ENCODE measurements at regions not wholly inside any gene's neighbourhood (a gene's known extent, or its start where the extent isn't known, plus 50 kb on each side); places are given as distances from the start of the nearest gene placed in this dataset.

- TF ChIP-seq, protein P1, sequence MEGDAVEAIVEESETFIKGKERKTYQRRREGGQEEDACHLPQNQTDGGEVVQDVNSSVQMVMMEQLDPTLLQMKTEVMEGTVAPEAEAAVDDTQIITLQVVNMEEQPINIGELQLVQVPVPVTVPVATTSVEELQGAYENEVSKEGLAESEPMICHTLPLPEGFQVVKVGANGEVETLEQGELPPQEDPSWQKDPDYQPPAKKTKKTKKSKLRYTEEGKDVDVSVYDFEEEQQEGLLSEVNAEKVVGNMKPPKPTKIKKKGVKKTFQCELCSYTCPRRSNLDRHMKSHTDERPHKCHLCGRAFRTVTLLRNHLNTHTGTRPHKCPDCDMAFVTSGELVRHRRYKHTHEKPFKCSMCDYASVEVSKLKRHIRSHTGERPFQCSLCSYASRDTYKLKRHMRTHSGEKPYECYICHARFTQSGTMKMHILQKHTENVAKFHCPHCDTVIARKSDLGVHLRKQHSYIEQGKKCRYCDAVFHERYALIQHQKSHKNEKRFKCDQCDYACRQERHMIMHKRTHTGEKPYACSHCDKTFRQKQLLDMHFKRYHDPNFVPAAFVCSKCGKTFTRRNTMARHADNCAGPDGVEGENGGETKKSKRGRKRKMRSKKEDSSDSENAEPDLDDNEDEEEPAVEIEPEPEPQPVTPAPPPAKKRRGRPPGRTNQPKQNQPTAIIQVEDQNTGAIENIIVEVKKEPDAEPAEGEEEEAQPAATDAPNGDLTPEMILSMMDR (IDR thresholded peaks at IDR 0.05; ENCODE audit: unreplicated experiment in 3 of 3) = no peak
- H3K27ac Mint-ChIP-seq = no peak overlapping the region
- H3K4me1 Mint-ChIP-seq = no peaks in the 10 kb centered on the region
- no peak overlapping the region for H3K4me3 Mint-ChIP-seq
- no peaks in the 10 kb centered on the region for H3K36me3 Mint-ChIP-seq (ENCODE audit: low read depth)
- H3K9me3 Mint-ChIP-seq = peaks cover 6% of the 10 kb centered on the region
- H3K27me3 Mint-ChIP-seq (ENCODE audit: low read depth) = peaks cover 19% of the 10 kb centered on the region
Observed at GRCh38 chr3:127471142-127471541, 119.4 kb downstream of the TPRA1 start.

DNA sequence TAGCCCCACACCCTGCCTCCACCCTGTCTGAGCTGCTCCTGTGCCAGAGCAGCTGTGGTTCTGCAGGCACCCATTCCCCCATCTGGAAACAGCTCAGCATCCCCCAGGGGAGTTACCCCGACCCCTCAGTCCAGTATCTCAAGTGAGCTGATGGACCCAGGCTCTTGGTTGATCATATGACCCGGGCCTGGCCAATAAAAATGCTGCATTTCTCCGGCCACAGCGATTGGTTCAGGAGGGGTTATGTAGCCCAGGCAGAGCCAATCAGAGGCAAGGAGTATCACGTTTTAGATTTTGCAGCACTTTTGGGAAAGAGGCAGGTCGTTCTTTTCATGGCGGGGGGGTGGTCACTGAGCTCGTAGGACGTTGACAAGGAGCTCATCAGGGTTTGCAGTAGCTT lies 120.8 kb downstream of the TPRA1 start:
- Mint-ChIP-seq H3K4me1 (no peaks in the 10 kb centered on the region), H3K27ac (no peak overlapping the region)
- TF ChIP-seq, protein P1 (IDR thresholded peaks at IDR 0.05; ENCODE audit: unreplicated experiment in 3 of 3) = no peak

GRCh38 chr3:127467391-127467790 lies 123.1 kb downstream of the TPRA1 start:
- Mint-ChIP-seq H3K27me3 (ENCODE audit: low read depth) (peaks cover 38% of the 10 kb centered on the region), H3K4me3 (no peak overlapping the region), H3K36me3 (ENCODE audit: low read depth) (no peaks in the 10 kb centered on the region), H3K9me3 (peaks cover 6% of the 10 kb centered on the region), H3K4me1 (no peaks in the 10 kb centered on the region), H3K27ac (no peak overlapping the region)
- TF ChIP-seq, protein P1 (IDR thresholded peaks at IDR 0.05; ENCODE audit: unreplicated experiment in 3 of 3) = no peak

More for the DNA sequence above, 120.8 kb downstream of the TPRA1 start:
- peaks cover 26% of the 10 kb centered on the region for H3K27me3 Mint-ChIP-seq (ENCODE audit: low read depth)
- peaks cover 6% of the 10 kb centered on the region for H3K9me3 Mint-ChIP-seq
- H3K36me3 Mint-ChIP-seq (ENCODE audit: low read depth) = no peaks in the 10 kb centered on the region
- H3K4me3 Mint-ChIP-seq = no peak overlapping the region

GRCh38 chr3:127464642-127465041 lies 125.9 kb downstream of the TPRA1 start:
- TF ChIP-seq, protein P1 (IDR thresholded peaks at IDR 0.05; ENCODE audit: unreplicated experiment in 3 of 3) = no peak
- peaks cover 56% of the 10 kb centered on the region for H3K27me3 Mint-ChIP-seq (ENCODE audit: low read depth)
- H3K36me3 Mint-ChIP-seq (ENCODE audit: low read depth) = no peaks in the 10 kb centered on the region
- H3K9me3 Mint-ChIP-seq = peaks cover 6% of the 10 kb centered on the region
- no peak overlapping the region for H3K27ac Mint-ChIP-seq
- H3K4me3 Mint-ChIP-seq = no peak overlapping the region
- no peaks in the 10 kb centered on the region for H3K4me1 Mint-ChIP-seq

DNA sequence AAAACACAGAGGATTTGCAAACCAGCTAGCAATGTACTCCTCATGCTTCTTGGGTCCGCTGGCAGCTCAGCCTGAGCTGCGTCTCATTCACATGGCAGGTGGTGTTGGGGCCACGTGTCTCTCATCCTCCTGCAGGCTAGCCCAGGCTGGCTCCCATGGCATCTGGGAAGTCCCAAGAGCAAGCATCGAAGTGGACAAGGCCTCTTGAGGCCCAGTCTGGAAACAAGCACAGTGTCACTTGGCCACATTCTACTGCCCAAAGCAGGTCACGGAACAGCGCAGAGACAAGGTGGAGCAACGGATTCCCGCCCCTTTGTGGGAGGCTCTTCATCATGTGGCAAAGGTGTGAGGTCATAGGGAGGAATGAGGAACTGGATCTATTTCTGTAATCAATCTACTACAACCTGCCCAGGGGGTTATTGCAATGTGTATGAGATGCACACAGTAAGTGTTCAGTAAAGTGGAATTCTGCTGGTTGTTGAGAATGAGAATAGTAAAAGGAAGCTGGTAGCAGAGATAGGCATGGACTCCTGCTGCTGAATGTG lies 128.3 kb downstream of the TPRA1 start:
- Mint-ChIP-seq H3K27ac (no peak overlapping the region), H3K4me1 (no peaks in the 10 kb centered on the region), H3K27me3 (ENCODE audit: low read depth) (peaks cover 69% of the 10 kb centered on the region)

More for the DNA sequence above, 128.3 kb downstream of the TPRA1 start:
- no peak overlapping the region for H3K4me3 Mint-ChIP-seq
- H3K36me3 Mint-ChIP-seq (ENCODE audit: low read depth) = peaks cover 3% of the 10 kb centered on the region
- H3K9me3 Mint-ChIP-seq = no peaks in the 10 kb centered on the region
- TF ChIP-seq, protein P1 (IDR thresholded peaks at IDR 0.05; ENCODE audit: unreplicated experiment in 3 of 3) = no peak
